ENCODE measurements at regions not wholly inside any gene's neighbourhood (a gene's known extent, or its start where the extent isn't known, plus 50 kb on each side); places are given as distances from the start of the nearest gene placed in this dataset.

- DNase-seq (ENCODE audit: low read depth in 1 of 2, low spot score in 1 of 2) = no peak
- no peak for TF ChIP-seq JUND (IDR thresholded peaks at IDR 0.05; ENCODE audit: low read depth)
- in situ Hi-C loops (cut with HindIII; ENCODE audit: low pct_unique_long_range_greater_than_20kb, low sequenced_read_pairs) = no loop called here
Measured at GRCh38 chr12:124445826-124446225, 121.6 kb downstream of the NCOR2 start.

- DNase-seq (ENCODE audit: low read depth in 1 of 2, low spot score in 1 of 2) = no peak
- TF ChIP-seq JUND (IDR thresholded peaks at IDR 0.05; ENCODE audit: low read depth) = no peak
- in situ Hi-C loops (cut with HindIII; ENCODE audit: low pct_unique_long_range_greater_than_20kb, low sequenced_read_pairs) = no loop called here
Measured at GRCh38 chr12:124445121-124445718, 122.2 kb downstream of the NCOR2 start.

GRCh38 chr12:124443931-124444712 lies 123.3 kb downstream of the NCOR2 start:
- no peak for TF ChIP-seq JUND (IDR thresholded peaks at IDR 0.05; ENCODE audit: low read depth)
- DNase-seq (ENCODE audit: low read depth in 1 of 2, low spot score in 1 of 2) = no peak
- in situ Hi-C loops (cut with HindIII; ENCODE audit: low pct_unique_long_range_greater_than_20kb, low sequenced_read_pairs) = no loop called here

GRCh38 chr12:124442772-124443445 lies 124.5 kb downstream of the NCOR2 start:
- TF ChIP-seq JUND (IDR thresholded peaks at IDR 0.05; ENCODE audit: low read depth) = no peak
- no peak for DNase-seq (ENCODE audit: low read depth in 1 of 2, low spot score in 1 of 2)
- in situ Hi-C loops (cut with HindIII; ENCODE audit: low pct_unique_long_range_greater_than_20kb, low sequenced_read_pairs) = no loop called here

GRCh38 chr12:124442281-124442680 lies 125.1 kb downstream of the NCOR2 start:
- DNase-seq (ENCODE audit: low read depth in 1 of 2, low spot score in 1 of 2) = no peak
- TF ChIP-seq JUND (IDR thresholded peaks at IDR 0.05; ENCODE audit: low read depth) = no peak
- in situ Hi-C loops (cut with HindIII; ENCODE audit: low pct_unique_long_range_greater_than_20kb, low sequenced_read_pairs) = no loop called here

- no peak for TF ChIP-seq JUND (IDR thresholded peaks at IDR 0.05; ENCODE audit: low read depth)
- in situ Hi-C loops (cut with HindIII; ENCODE audit: low pct_unique_long_range_greater_than_20kb, low sequenced_read_pairs) = no loop called here
- DNase-seq (ENCODE audit: low read depth in 1 of 2, low spot score in 1 of 2) = no peak
Measured at GRCh38 chr12:124441443-124442194, 125.8 kb downstream of the NCOR2 start.

- DNase-seq (ENCODE audit: low read depth in 1 of 2, low spot score in 1 of 2) = peak in 1 of 2 experiments; percentile 56
- TF ChIP-seq JUND (IDR thresholded peaks at IDR 0.05; ENCODE audit: low read depth) = no peak
- in situ Hi-C loops (cut with HindIII; ENCODE audit: low pct_unique_long_range_greater_than_20kb, low sequenced_read_pairs) = no loop called here
Measured at GRCh38 chr12:124440841-124441381, 126.5 kb downstream of the NCOR2 start.

- no peak for TF ChIP-seq JUND (IDR thresholded peaks at IDR 0.05; ENCODE audit: low read depth)
- in situ Hi-C loops (cut with HindIII; ENCODE audit: low pct_unique_long_range_greater_than_20kb, low sequenced_read_pairs) = no loop called here
- no peak for DNase-seq (ENCODE audit: low read depth in 1 of 2, low spot score in 1 of 2)
Measured at GRCh38 chr12:124440031-124440626, 127.3 kb downstream of the NCOR2 start.

GRCh38 chr12:124438437-124439056 lies 128.9 kb downstream of the NCOR2 start:
- in situ Hi-C loops (cut with HindIII; ENCODE audit: low pct_unique_long_range_greater_than_20kb, low sequenced_read_pairs) = no loop called here
- DNase-seq (ENCODE audit: low read depth in 1 of 2, low spot score in 1 of 2) = no peak
- TF ChIP-seq JUND (IDR thresholded peaks at IDR 0.05; ENCODE audit: low read depth) = no peak

GRCh38 chr12:124437617-124438436 lies 129.6 kb downstream of the NCOR2 start:
- in situ Hi-C loops (cut with HindIII; ENCODE audit: low pct_unique_long_range_greater_than_20kb, low sequenced_read_pairs) = no loop called here
- no peak for TF ChIP-seq JUND (IDR thresholded peaks at IDR 0.05; ENCODE audit: low read depth)
- no peak for DNase-seq (ENCODE audit: low read depth in 1 of 2, low spot score in 1 of 2)

GRCh38 chr12:124437121-124437520 lies 130.3 kb downstream of the NCOR2 start:
- in situ Hi-C loops (cut with HindIII; ENCODE audit: low pct_unique_long_range_greater_than_20kb, low sequenced_read_pairs) = no loop called here
- no peak for DNase-seq (ENCODE audit: low read depth in 1 of 2, low spot score in 1 of 2)
- no peak for TF ChIP-seq JUND (IDR thresholded peaks at IDR 0.05; ENCODE audit: low read depth)
